Neural cell (in vitro differentiated cells): ENCODE measurements at regions not wholly inside any gene's neighbourhood (a gene's known extent, or its start where the extent isn't known, plus 50 kb on each side); places are given as distances from the start of the nearest gene placed in this dataset.

ENCODE experiments used
- H2AFZ ChIP-seq: fragments of 200-600, 300-800 bp; sonication (generic), shearing (Covaris generic); 2 replicates; pipeline ENCODE4 v1.6.0; 2014; ENCODE audit warnings: low read depth, mild to moderate bottlenecking, antibody characterized with exemption, low read length, moderate library complexity
- H3F3A ChIP-seq: fragments of 200-600 bp; shearing (Covaris generic); 2 replicates; pipeline ENCODE4 v1.6.1; 2016; ENCODE audit warnings: mild to moderate bottlenecking, moderate library complexity, mixed read lengths, antibody characterized with exemption, low read length; ENCODE audit not compliant: insufficient read depth, poor library complexity, severe bottlenecking
- H3K27ac ChIP-seq: fragments of 200-600, 300-800 bp; sonication (generic), shearing (Covaris generic); 2 replicates; pipeline ENCODE4 v1.5.1; 2014; ENCODE audit warnings: mild to moderate bottlenecking, low read length, moderate library complexity
- H3K27me3 ChIP-seq: fragments of 300-800, 200-600 bp; sonication (generic), shearing (Covaris generic); 2 replicates; pipeline ENCODE4 v1.6.0; 2014; ENCODE audit warnings: mild to moderate bottlenecking, low read depth, low read length, moderate library complexity; ENCODE audit not compliant: insufficient read depth
- H3K36me3 ChIP-seq: fragments of 300-800, 200-600 bp; sonication (generic), shearing (Covaris generic); 2 replicates; pipeline ENCODE4 v1.5.1; 2014; ENCODE audit warnings: mild to moderate bottlenecking, antibody characterized with exemption, low read length, moderate library complexity; ENCODE audit not compliant: insufficient read depth
- H3K4me2 ChIP-seq: fragments of 300-800, 200-600 bp; sonication (generic), shearing (Covaris generic); 2 replicates; pipeline ENCODE4 v1.6.0; 2014; ENCODE audit warnings: mild to moderate bottlenecking, low read length
- H3K4me3 ChIP-seq: fragments of 300-800, 200-600 bp; sonication (generic), shearing (Covaris generic); 2 replicates; pipeline ENCODE4 v1.5.1; 2014; ENCODE audit warnings: mild to moderate bottlenecking, low read length, moderate library complexity
- H3K79me2 ChIP-seq: fragments of 200-600 bp; shearing (Covaris generic); replicated peaks from 2 replicates; pipeline ENCODE4 v1.6.0; 2014; ENCODE audit warnings: mild to moderate bottlenecking, low read length, moderate library complexity; ENCODE audit not compliant: insufficient read depth
- H3K9ac ChIP-seq: fragments of 300-800, 200-600 bp; sonication (generic), shearing (Covaris generic); 2 replicates; pipeline ENCODE4 v1.6.1; 2016; ENCODE audit warnings: mild to moderate bottlenecking, low read length, mixed read lengths
- H3K9me2 ChIP-seq: fragments of 200-600 bp; shearing (Covaris generic); 2 replicates; pipeline ENCODE4 v1.6.1; 2016; ENCODE audit warnings: mild to moderate bottlenecking, low read length, mixed read lengths; ENCODE audit not compliant: insufficient read depth
- H3K9me3 ChIP-seq: fragments of 200-600, 300-800 bp; sonication (generic), shearing (Covaris generic); 2 replicates; pipeline ENCODE4 v1.6.1; 2016; ENCODE audit warnings: mild to moderate bottlenecking, mixed run types, low read length, moderate library complexity, mixed read lengths
- H4K20me1 ChIP-seq: fragments of 200-600 bp; shearing (Covaris generic); 2 replicates; pipeline ENCODE4 v1.6.1; 2016; ENCODE audit warnings: mild to moderate bottlenecking, mixed run types; ENCODE audit not compliant: insufficient read depth
- EP300 ChIP-seq: fragments of 450-650 bp; conservative IDR thresholded peaks from 2 replicates; pipeline ENCODE4 v1.6.1; 2014; ENCODE audit warnings: antibody characterized with exemption, mild to moderate bottlenecking, moderate library complexity; ENCODE audit not compliant: poor library complexity, severe bottlenecking
- EZH2 ChIP-seq: fragments of 200-600, 300-800 bp; shearing (Covaris generic), sonication (generic); IDR thresholded peaks from 2 replicates; pipeline ENCODE4 v1.6.1; 2014; ENCODE audit warnings: antibody characterized with exemption, low read length, borderline replicate concordance, mild to moderate bottlenecking; ENCODE audit not compliant: insufficient read depth, poor library complexity, severe bottlenecking
- MXI1 ChIP-seq: fragments of 450-650 bp; conservative IDR thresholded peaks from 2 replicates; pipeline ENCODE4 v1.6.1; 2014; ENCODE audit warnings: antibody characterized with exemption, mild to moderate bottlenecking; ENCODE audit not compliant: poor library complexity, severe bottlenecking
- POLR2AphosphoS5 ChIP-seq: IDR thresholded peaks from 2 replicates; pipeline ENCODE4 v1.6.1; 2012
- RAD21 ChIP-seq: fragments of 450-650 bp; conservative IDR thresholded peaks from 2 replicates; pipeline ENCODE4 v1.6.1; 2014; ENCODE audit warnings: antibody characterized with exemption, mild to moderate bottlenecking, moderate library complexity
- SMC3 ChIP-seq: fragments of 450-650 bp; conservative IDR thresholded peaks from 2 replicates; pipeline ENCODE4 v1.6.1; 2014; ENCODE audit warnings: antibody characterized with exemption, mild to moderate bottlenecking, moderate library complexity; ENCODE audit not compliant: poor library complexity
- TAF1 ChIP-seq: IDR thresholded peaks from 2 replicates; pipeline ENCODE4 v1.6.1; 2012; ENCODE audit warnings: low read depth
- TF ChIP-seq, protein P1 (sequence below): fragments of 450-650 bp; IDR thresholded peaks from 2 replicates; pipeline ENCODE4 v1.5.1; 2014; ENCODE audit warnings: antibody characterized with exemption, mild to moderate bottlenecking, moderate library complexity; ENCODE audit not compliant: poor library complexity, severe bottlenecking
- TF ChIP-seq, protein P2 (sequence below): IDR thresholded peaks from 2 replicates; pipeline ENCODE4 v1.6.1; 2012; ENCODE audit warnings: borderline replicate concordance

DNA sequence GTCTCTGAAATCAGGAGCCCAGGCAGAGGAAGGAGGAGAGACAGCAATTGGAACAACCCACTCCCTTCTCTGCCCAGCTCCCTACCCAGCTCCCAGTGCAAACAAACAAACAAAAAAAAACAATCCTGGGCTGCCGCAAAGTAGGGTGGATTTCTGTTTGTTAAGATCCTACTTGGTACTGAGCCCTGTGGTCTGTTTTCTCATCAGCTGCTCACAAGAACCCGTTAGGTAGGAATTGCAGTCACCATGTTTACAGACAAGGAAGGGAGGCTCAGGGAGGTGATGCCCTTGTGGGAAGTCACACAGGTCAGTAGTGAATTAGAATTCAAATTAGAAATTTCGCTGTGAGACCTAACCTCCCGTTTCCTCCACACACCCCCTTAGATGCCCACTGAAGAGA is 128.8 kb upstream of the RAD23B start:
- H3K79me2 ChIP-seq: no peaks in the 10 kb centered on the region
- no peak overlapping the region for H3K4me3 ChIP-seq
- H3K9me2 ChIP-seq: no peaks in the 10 kb centered on the region
- H3K9ac ChIP-seq: no peak overlapping the region
- TF ChIP-seq SMC3 (no peak), EZH2 (no peak), TAF1 (no peak), EP300 (no peak), MXI1 (no peak), RAD21 (no peak), POLR2AphosphoS5 (no peak)
- TF ChIP-seq, protein P1, sequence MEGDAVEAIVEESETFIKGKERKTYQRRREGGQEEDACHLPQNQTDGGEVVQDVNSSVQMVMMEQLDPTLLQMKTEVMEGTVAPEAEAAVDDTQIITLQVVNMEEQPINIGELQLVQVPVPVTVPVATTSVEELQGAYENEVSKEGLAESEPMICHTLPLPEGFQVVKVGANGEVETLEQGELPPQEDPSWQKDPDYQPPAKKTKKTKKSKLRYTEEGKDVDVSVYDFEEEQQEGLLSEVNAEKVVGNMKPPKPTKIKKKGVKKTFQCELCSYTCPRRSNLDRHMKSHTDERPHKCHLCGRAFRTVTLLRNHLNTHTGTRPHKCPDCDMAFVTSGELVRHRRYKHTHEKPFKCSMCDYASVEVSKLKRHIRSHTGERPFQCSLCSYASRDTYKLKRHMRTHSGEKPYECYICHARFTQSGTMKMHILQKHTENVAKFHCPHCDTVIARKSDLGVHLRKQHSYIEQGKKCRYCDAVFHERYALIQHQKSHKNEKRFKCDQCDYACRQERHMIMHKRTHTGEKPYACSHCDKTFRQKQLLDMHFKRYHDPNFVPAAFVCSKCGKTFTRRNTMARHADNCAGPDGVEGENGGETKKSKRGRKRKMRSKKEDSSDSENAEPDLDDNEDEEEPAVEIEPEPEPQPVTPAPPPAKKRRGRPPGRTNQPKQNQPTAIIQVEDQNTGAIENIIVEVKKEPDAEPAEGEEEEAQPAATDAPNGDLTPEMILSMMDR: no peak
- TF ChIP-seq, protein P2, sequence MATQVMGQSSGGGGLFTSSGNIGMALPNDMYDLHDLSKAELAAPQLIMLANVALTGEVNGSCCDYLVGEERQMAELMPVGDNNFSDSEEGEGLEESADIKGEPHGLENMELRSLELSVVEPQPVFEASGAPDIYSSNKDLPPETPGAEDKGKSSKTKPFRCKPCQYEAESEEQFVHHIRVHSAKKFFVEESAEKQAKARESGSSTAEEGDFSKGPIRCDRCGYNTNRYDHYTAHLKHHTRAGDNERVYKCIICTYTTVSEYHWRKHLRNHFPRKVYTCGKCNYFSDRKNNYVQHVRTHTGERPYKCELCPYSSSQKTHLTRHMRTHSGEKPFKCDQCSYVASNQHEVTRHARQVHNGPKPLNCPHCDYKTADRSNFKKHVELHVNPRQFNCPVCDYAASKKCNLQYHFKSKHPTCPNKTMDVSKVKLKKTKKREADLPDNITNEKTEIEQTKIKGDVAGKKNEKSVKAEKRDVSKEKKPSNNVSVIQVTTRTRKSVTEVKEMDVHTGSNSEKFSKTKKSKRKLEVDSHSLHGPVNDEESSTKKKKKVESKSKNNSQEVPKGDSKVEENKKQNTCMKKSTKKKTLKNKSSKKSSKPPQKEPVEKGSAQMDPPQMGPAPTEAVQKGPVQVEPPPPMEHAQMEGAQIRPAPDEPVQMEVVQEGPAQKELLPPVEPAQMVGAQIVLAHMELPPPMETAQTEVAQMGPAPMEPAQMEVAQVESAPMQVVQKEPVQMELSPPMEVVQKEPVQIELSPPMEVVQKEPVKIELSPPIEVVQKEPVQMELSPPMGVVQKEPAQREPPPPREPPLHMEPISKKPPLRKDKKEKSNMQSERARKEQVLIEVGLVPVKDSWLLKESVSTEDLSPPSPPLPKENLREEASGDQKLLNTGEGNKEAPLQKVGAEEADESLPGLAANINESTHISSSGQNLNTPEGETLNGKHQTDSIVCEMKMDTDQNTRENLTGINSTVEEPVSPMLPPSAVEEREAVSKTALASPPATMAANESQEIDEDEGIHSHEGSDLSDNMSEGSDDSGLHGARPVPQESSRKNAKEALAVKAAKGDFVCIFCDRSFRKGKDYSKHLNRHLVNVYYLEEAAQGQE: no peak
- no peaks in the 10 kb centered on the region for H3F3A ChIP-seq
- no peaks in the 10 kb centered on the region for H3K36me3 ChIP-seq
- no peak overlapping the region for H3K27ac ChIP-seq
- no peaks in the 10 kb centered on the region for H3K9me3 ChIP-seq
- H3K4me2 ChIP-seq: no peak overlapping the region
- no peaks in the 10 kb centered on the region for H3K27me3 ChIP-seq
- H2AFZ ChIP-seq: no peak overlapping the region
- no peaks in the 10 kb centered on the region for H4K20me1 ChIP-seq

DNA sequence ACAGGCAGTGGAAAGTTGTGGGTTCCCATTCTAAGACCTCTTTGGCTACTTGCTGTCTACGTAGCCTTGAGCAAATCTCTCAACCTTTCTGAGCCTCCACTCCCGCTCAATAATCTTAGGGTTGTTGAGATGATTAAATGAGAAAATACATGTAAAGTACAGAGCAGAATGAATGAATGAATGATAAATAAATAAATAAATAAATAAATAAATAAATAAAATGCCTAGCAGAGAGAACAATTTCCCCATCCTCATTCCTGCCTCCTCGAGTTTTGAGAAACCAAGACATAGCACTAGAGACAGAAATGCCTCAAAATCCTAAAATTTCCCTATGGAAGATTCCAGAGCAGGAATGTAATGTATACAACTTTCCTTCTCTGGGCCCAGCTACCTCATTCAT is 128.3 kb upstream of the RAD23B start:
- H3K9me3 ChIP-seq: no peaks in the 10 kb centered on the region

More for the DNA sequence above, 128.3 kb upstream of the RAD23B start:
- Histone ChIP-seq H3K27me3 (no peaks in the 10 kb centered on the region), H4K20me1 (no peaks in the 10 kb centered on the region), H3K27ac (no peak overlapping the region), H3K4me2 (no peak overlapping the region), H2AFZ (no peak overlapping the region), H3K9ac (no peak overlapping the region), H3K79me2 (no peaks in the 10 kb centered on the region), H3K4me3 (no peak overlapping the region), H3K9me2 (no peaks in the 10 kb centered on the region), H3F3A (no peaks in the 10 kb centered on the region), H3K36me3 (no peaks in the 10 kb centered on the region)
- TF ChIP-seq, protein P2: no peak
- TF ChIP-seq RAD21: no peak
- no peak for TF ChIP-seq EZH2
- TF ChIP-seq MXI1: no peak
- no peak for TF ChIP-seq TAF1
- TF ChIP-seq, protein P1: no peak
- TF ChIP-seq POLR2AphosphoS5: no peak
- TF ChIP-seq EP300: no peak
